T1000 (cell line): ENCODE measurements at regions not wholly inside any gene's neighbourhood (a gene's known extent, or its start where the extent isn't known, plus 50 kb on each side); places are given as distances from the start of the nearest gene placed in this dataset.

Source experiments
- DNase-seq: peaks from one replicate; lab custom pipeline; 2025; ENCODE audit warnings: mixed read lengths; lab: John Stamatoyannopoulos, UW

DNA sequence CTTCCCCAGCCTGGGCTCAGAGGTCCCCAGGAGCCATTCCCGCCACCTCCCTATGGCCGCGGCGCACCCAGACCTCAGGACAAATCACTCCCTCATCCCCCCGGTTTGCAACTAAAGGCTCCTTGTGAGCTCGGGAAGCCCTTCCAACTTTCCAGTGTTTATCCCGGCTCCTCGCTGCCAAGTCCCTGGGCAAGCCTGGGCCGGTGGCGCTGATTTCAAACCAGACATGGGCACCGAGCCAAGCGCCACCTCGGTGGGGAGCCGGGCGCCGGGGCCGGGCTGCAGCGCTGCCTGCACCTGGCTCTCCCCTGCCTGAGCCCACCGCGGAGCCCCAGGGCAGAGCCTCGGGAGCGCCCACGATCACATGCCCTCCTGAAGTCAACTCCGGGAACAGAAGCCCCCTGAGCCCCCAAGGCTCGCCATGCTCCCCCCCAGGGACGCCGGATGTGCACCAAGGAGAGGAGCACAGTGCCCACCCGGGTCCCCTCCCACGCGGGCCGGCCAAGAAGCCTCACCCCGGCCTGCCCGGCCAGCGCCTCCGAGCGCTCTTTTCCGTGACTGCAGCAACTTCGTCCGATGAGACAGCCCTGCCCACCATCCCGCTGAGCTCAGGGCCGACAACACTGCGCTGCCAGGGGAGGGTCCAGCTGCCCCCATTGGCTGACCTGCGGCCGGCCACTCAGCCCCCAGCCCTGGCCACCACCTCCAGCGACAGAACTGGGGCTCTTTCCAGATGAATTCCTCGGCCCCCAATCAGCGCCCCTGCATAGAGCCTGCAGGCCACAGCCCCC is 50.0 kb downstream of the NCOR2 start:
- no peak for DNase-seq

- DNase-seq, result no peak
These were observed 50.6 kb downstream of the NCOR2 start for GRCh38 chr12:124516850-124517249.

DNA sequence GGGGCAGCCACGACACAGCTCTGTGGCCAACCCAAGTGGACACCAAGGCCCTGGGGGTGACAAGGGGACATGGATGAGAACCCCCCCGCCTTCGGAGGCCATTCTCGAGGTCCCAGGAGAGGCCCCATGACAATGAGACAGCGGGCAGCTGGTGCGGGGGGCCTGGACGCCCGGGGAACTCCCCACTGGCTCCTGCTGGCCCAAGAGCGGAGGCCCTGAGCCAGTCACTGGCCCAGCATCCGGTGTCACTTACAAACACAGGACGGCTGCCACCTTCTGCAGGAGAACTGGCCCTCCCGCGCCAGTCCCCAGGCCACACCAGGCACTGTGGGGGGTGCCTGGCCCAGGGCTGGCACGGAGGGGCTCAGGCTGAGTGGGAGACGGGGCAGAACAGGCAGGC is 51.4 kb downstream of the NCOR2 start:
- DNase-seq, result no peak

GRCh38 chr12:124514996-124515932 is 52.1 kb downstream of the NCOR2 start:
- no peak for DNase-seq

GRCh38 chr12:124514145-124514995 is 53.0 kb downstream of the NCOR2 start:
- no peak for DNase-seq

GRCh38 chr12:124513297-124513867 is 54.0 kb downstream of the NCOR2 start:
- no peak for DNase-seq

- peak; percentile 76 for DNase-seq
These were observed 54.6 kb downstream of the NCOR2 start for GRCh38 chr12:124512667-124513296.

- no peak for DNase-seq
These were observed 56.0 kb downstream of the NCOR2 start for GRCh38 chr12:124511259-124511985.

- no peak for DNase-seq
These were observed 57.0 kb downstream of the NCOR2 start for GRCh38 chr12:124510301-124510970.

DNA sequence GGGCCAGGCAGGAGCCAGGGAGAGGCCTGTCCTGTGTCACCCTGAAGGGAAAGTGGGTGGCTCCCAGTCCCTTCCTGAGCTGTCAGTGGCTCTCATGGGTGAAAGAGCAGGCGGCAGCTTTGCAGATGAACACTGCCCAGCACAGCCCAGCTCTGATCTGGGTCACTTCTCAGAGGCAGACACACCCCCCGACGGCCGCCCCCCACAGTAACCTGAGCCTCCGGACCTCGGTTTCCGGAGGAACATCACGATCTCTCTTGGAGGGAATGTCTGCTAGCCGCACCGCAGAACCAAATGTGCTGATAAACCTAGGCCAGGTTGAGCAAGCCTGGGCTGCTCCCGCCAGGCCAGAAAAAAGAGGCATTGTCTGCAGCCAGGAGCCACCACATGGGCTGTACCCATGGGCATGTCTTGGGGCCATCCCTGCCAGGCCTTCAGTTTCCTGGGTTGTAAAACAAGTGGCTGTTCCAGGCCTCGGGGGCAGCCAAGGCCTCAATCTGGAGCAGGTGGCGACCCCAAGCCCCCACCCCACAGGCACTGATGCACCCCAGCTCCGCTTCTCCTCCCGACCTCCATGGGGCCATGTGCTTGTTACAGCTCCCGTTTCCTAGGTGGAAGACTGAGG is 57.6 kb downstream of the NCOR2 start:
- no peak for DNase-seq

- no peak for DNase-seq
These were observed 58.1 kb downstream of the NCOR2 start for GRCh38 chr12:124509300-124509675.

- no peak for DNase-seq
These were observed 58.9 kb downstream of the NCOR2 start for GRCh38 chr12:124508381-124509079.

GRCh38 chr12:124507188-124508109 is 60.0 kb downstream of the NCOR2 start:
- no peak for DNase-seq

- DNase-seq, result no peak
These were observed 60.6 kb downstream of the NCOR2 start for GRCh38 chr12:124506832-124507153.

DNA sequence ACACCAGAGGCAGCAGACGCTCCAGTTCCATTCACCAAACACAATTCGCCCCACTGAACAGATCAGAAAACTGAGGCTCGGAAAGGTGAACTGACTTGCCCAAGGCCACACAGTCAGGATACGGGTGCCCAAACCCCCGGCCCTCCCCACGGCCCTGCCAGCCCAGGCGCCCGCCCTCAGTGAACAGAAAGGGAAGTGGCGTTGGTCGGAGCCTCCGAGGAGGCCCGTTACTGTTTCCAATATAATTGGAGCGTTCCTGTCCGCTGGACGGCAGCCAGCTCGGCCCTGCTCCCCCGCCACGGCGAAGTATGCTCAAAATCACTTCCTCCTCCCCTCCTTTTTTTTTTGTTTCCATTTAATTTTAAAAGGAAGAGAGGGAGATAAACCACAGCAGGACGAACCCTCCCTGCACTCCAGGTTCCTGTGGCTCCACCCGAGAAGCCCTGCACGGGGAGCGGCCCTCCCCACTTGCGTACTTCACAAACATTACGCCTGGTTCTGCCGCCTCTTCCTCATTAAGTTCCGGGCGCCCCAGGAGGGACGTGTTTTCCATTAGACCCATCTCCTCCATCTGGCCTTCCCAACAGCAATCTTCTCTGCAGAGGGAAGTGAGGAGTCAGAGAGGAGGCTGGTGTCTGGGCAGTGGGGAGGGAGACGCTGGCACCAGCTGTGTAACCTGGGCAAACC is 61.1 kb downstream of the NCOR2 start:
- DNase-seq, result no peak

GRCh38 chr12:124505001-124505818 is 62.2 kb downstream of the NCOR2 start:
- no peak for DNase-seq
